Esophagus muscularis mucosa (tissue), 4 donors: ENCODE measurements at regions not wholly inside any gene's neighbourhood (a gene's known extent, or its start where the extent isn't known, plus 50 kb on each side); places are given as distances from the start of the nearest gene placed in this dataset.

Source experiments
- DNase-seq: peaks from one replicate; pipeline ENCODE4 v3.0.0-alpha.2; 2017; ENCODE audit errors: extremely low spot score
- H3K27ac ChIP-seq, 4 donors: fragments of 200-600 bp; sonication (generic); replicated peaks in 1 of 4; 1 replicate in 3 of 4; 2 replicates in 1 of 4; pipeline ENCODE4 v1.5.1; 2016 to 2019; ENCODE audit warnings: mild to moderate bottlenecking in 1 of 4
- H3K27me3 ChIP-seq, 4 donors: fragments of 200-600 bp; sonication (generic); one replicate each; pipeline versions ENCODE4 v1.5.1 to v1.6.0; 2016 to 2019
- H3K36me3 ChIP-seq, 4 donors: fragments of 200-600 bp; sonication (generic); one replicate each; pipeline ENCODE4 v1.5.1; 2016 to 2019
- H3K4me1 ChIP-seq, 4 donors: fragments of 200-600 bp; sonication (generic); one replicate each; pipeline ENCODE4 v1.5.1; 2016 to 2019
- H3K4me3 ChIP-seq, 4 donors: fragments of 200-600 bp; sonication (generic); 1 replicate in 2 of 4; 2 replicates in 2 of 4; pipeline ENCODE4 v1.5.1; 2016 to 2019; ENCODE audit warnings: mild to moderate bottlenecking in 4 of 4, moderate library complexity in 1 of 4
- H3K9me3 ChIP-seq, 4 donors: fragments of 200-600 bp; sonication (generic); 1 replicate in 3 of 4; 2 replicates in 1 of 4; pipeline ENCODE4 v1.5.1; 2016 to 2019
- CTCF ChIP-seq, 3 experiments: fragments of 200-600 bp in 2 of 3; fragments of 450-650 bp in 1 of 3; sonication (generic) in 2 of 3; IDR thresholded peaks; one replicate each; pipeline ENCODE4 v1.5.1; 2017 to 2019; ENCODE audit warnings: antibody characterized with exemption in 3 of 3, mild to moderate bottlenecking in 2 of 3, moderate library complexity in 1 of 3
- EP300 ChIP-seq: sonication (generic); formaldehyde crosslinking; IDR thresholded peaks from one replicate; pipeline ENCODE4 v1.6.1; 2017; ENCODE audit warnings: antibody characterized with exemption
- POLR2A ChIP-seq: fragments of 450-650 bp; IDR thresholded peaks from one replicate; pipeline ENCODE4 v1.6.1; 2017; ENCODE audit warnings: antibody characterized with exemption, moderate library complexity, mild to moderate bottlenecking, low read depth
- POLR2AphosphoS5 ChIP-seq, 2 donors: sonication (generic); formaldehyde crosslinking; IDR thresholded peaks; one replicate each; pipeline ENCODE4 v1.6.1; 2017; ENCODE audit warnings: antibody characterized with exemption in 2 of 2
- WGBS: methylation state at CpG from one replicate; pipeline ENCODE4 v1.1.5; 2018; 5-methylcytosine and 5-hydroxymethylcytosine counted together
- intact Hi-C: fragments of 100-400 bp; cut with DNase I; formaldehyde crosslinking; loops from one replicate; pipeline ENCODE4 v1.15.1; 2023

GRCh38 chr6:44702292-44702691, 314.8 kb downstream of the CDC5L start:
- no peak for DNase-seq
- intact Hi-C loops, result no loop called here
- H3K4me3 ChIP-seq, result no peak overlapping the region
- H3K27ac ChIP-seq, result no peak overlapping the region
- H3K9me3 ChIP-seq, result no peaks in the 10 kb centered on the region
- no peaks in the 10 kb centered on the region for H3K27me3 ChIP-seq
- no peak for TF ChIP-seq POLR2A
- no peak for TF ChIP-seq POLR2AphosphoS5 (IDR thresholded peaks at IDR 0.05)
- no peak for TF ChIP-seq CTCF (IDR thresholded peaks at IDR 0.05)
- no peak for TF ChIP-seq EP300
- no peaks in the 10 kb centered on the region for H3K36me3 ChIP-seq
- H3K4me1 ChIP-seq, result peaks cover 0 to 5% (median 2%) of the 10 kb centered on the region in 4 donors

DNA sequence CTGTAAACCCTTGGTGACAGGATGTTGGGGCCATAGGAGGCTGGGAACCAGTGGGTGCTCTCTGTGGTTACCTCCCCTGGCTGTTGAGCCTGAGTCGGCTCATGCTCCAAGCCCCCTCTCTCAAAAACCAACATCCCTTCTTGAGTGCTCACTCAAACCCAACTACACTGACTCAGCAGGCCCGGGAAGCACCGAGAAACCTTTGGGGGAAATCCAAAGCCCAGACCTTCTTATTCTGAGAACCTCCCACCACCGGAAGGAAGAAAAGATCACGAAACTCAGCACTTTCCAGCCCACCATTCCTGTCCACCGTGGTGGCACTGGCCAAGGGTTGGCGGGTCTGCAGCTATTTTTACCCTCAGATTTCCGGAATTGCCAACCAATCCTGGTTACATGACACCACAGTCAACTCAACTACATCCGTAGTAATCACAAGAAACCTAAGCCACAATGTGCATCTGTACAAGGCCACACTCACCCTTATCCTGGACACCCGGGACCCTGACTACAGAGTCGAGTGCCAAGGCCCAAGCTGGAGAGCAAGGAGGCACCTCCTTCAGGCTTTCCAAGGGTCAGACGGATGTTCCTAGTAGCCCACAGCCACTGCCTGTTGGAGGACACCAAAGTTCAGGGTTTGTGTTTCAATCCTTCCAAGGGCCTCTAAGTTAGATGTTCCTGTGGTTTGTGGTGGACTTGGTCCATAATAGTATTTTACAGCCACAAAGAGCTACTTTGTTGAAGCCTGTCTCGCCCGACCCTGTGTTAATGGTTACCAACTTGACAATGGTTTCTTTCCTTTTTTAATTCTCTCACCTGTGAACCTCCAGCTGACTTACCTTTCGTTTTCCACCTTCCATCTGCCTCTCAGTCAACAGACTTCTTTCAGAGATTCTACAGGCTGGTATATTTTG, 317.0 kb downstream of the CDC5L start:
- WGBS, result 97% methylated on average over 15 of the region's 15 CpGs
- Histone ChIP-seq H3K4me1 (no peaks in the 10 kb centered on the region), H3K9me3 (no peaks in the 10 kb centered on the region), H3K4me3 (no peak overlapping the region), H3K27ac (no peak overlapping the region), H3K27me3 (no peaks in the 10 kb centered on the region), H3K36me3 (no peaks in the 10 kb centered on the region)
- intact Hi-C loops, result no loop called here
- peak; percentile 37 for DNase-seq
- TF ChIP-seq EP300, result no peak
- no peak for TF ChIP-seq CTCF (IDR thresholded peaks at IDR 0.05)
- TF ChIP-seq POLR2AphosphoS5 (IDR thresholded peaks at IDR 0.05), result no peak

DNA sequence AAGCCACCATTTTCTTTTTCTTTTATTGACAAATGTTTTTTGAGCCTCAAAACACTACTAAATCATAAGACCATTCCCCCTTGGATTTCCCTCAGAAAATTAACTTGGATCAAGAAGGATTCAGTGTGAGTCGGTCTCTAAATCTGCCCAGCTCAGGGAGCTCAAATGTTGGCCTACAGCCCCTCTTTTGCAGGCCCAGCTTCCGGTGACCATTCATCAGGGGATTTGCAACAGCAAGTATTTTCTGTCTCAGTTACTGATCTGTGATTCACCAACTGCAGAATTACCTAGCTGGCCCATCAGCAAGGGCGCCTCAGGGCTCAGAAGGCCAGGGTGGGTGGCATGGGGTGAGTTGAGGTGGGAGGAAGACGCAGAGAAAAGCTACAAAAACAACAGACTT, 318.1 kb downstream of the CDC5L start:
- Histone ChIP-seq H3K36me3 (no peaks in the 10 kb centered on the region), H3K4me3 (no peak overlapping the region), H3K27me3 (no peaks in the 10 kb centered on the region), H3K4me1 (no peaks in the 10 kb centered on the region), H3K27ac (no peak overlapping the region), H3K9me3 (no peaks in the 10 kb centered on the region)
- 99% methylated on average over 4 of the region's 4 CpGs for WGBS
- no peak for DNase-seq
- intact Hi-C loops, result no loop called here
- TF ChIP-seq EP300, result no peak
- TF ChIP-seq POLR2AphosphoS5 (IDR thresholded peaks at IDR 0.05), result no peak
- no peak for TF ChIP-seq POLR2A
- no peak for TF ChIP-seq CTCF (IDR thresholded peaks at IDR 0.05)

DNA sequence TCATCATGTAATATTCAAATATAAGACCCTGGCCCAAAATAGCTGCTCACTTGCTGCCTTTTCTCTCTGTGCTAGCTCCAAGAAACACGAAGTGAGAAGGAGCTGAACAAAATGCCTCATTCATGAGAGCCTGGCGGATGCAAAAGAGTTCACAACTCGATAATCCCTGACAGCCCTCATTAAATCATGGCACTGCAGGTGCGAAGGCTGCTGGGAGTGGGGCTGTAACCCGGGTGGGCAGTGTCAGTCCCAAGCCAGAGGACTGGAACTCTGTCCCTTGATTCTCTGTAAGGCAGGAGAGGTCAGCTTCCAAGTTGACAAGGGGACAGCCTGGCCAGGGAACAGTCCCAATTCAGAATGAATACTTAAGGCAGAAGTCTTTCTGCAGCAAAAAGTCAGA, 318.5 kb downstream of the CDC5L start:
- no peaks in the 10 kb centered on the region for H3K4me1 ChIP-seq
- DNase-seq, result no peak
- no peak overlapping the region for H3K4me3 ChIP-seq
- no peaks in the 10 kb centered on the region for H3K9me3 ChIP-seq
- H3K27me3 ChIP-seq, result no peaks in the 10 kb centered on the region
- intact Hi-C loops, result no loop called here
- no peak overlapping the region for H3K27ac ChIP-seq
- no peaks in the 10 kb centered on the region for H3K36me3 ChIP-seq
- WGBS, result 89% methylated on average over 5 of the region's 5 CpGs
- TF ChIP-seq CTCF (IDR thresholded peaks at IDR 0.05) (no peak), POLR2A (no peak), POLR2AphosphoS5 (IDR thresholded peaks at IDR 0.05) (no peak), EP300 (no peak)

- Histone ChIP-seq H3K27ac (no peak overlapping the region), H3K9me3 (no peaks in the 10 kb centered on the region), H3K4me3 (no peak overlapping the region), H3K4me1 (no peaks in the 10 kb centered on the region), H3K36me3 (no peaks in the 10 kb centered on the region), H3K27me3 (no peaks in the 10 kb centered on the region)
- peak; percentile 75 for DNase-seq
- intact Hi-C loops, result no loop called here
- WGBS, result 94% methylated on average over 5 of the region's 5 CpGs
- TF ChIP-seq POLR2AphosphoS5 (IDR thresholded peaks at IDR 0.05), result no peak
- TF ChIP-seq CTCF (IDR thresholded peaks at IDR 0.05), result no peak
- no peak for TF ChIP-seq POLR2A
- TF ChIP-seq EP300, result no peak
Observed at GRCh38 chr6:44708208-44708607, 320.7 kb downstream of the CDC5L start.
